ENCODE measurements at regions not wholly inside any gene's neighbourhood (a gene's known extent, or its start where the extent isn't known, plus 50 kb on each side); places are given as distances from the start of the nearest gene placed in this dataset.

DNA sequence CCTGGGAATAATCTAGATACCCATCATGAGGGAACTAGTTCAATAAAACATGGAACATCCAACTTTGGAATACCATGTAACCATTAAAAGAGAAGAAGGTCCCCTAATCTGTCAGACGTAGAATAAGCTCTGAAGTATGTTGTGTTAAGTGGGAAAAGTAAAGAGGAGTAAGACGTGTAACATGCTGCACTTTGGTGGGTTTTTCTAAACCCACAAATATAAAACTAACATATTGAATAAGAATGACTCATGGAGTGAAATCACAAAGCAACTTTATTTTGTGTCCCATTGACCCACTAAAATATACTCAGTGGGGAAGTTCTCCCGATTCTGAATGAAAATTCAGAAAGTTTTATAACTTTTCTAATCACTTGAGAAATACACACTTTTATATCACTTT, 67.9 kb upstream of the PIK3R1 start:
- TF ChIP-seq, protein P1, sequence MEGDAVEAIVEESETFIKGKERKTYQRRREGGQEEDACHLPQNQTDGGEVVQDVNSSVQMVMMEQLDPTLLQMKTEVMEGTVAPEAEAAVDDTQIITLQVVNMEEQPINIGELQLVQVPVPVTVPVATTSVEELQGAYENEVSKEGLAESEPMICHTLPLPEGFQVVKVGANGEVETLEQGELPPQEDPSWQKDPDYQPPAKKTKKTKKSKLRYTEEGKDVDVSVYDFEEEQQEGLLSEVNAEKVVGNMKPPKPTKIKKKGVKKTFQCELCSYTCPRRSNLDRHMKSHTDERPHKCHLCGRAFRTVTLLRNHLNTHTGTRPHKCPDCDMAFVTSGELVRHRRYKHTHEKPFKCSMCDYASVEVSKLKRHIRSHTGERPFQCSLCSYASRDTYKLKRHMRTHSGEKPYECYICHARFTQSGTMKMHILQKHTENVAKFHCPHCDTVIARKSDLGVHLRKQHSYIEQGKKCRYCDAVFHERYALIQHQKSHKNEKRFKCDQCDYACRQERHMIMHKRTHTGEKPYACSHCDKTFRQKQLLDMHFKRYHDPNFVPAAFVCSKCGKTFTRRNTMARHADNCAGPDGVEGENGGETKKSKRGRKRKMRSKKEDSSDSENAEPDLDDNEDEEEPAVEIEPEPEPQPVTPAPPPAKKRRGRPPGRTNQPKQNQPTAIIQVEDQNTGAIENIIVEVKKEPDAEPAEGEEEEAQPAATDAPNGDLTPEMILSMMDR (optimal IDR thresholded peaks at IDR 0.05 in 1 of 3, IDR thresholded peaks at IDR 0.05 in 1 of 3, conservative IDR thresholded peaks at IDR 0.05 in 1 of 3; ENCODE audit: extremely low read depth in 1 of 3, insufficient read depth in 2 of 3, low read length in 3 of 3) = no peak
- no peak for TF ChIP-seq EZH2 (IDR thresholded peaks at IDR 0.05; ENCODE audit: low read length)
